IgD-negative memory B cell (primary cell): ENCODE measurements at regions not wholly inside any gene's neighbourhood (a gene's known extent, or its start where the extent isn't known, plus 50 kb on each side); places are given as distances from the start of the nearest gene placed in this dataset.

Experiments used
- H3K27ac Mint-ChIP-seq, 3 donors: one replicate each; pipeline ENCODE4 v1.8.0; 2020 to 2022; ENCODE audit warnings: mild to moderate bottlenecking in 3 of 3, mixed read lengths in 3 of 3, moderate library complexity in 1 of 3
- H3K27me3 Mint-ChIP-seq: one replicate; pipeline ENCODE4 v1.8.0; 2021; ENCODE audit warnings: mixed read lengths
- H3K36me3 Mint-ChIP-seq: one replicate; pipeline ENCODE4 v1.8.0; 2020; ENCODE audit warnings: mild to moderate bottlenecking, mixed read lengths
- H3K4me1 Mint-ChIP-seq, 3 donors: one replicate each; pipeline ENCODE4 v1.8.0; 2020 to 2022; ENCODE audit warnings: mixed read lengths in 3 of 3, mild to moderate bottlenecking in 1 of 3
- H3K4me3 Mint-ChIP-seq, 4 donors: one replicate each; pipeline ENCODE4 v1.8.0; 2020 to 2022; ENCODE audit warnings: mild to moderate bottlenecking in 4 of 4, mixed read lengths in 4 of 4, moderate library complexity in 3 of 4
- H3K9me3 Mint-ChIP-seq, 3 donors: one replicate each; pipeline ENCODE4 v1.8.0; 2020 to 2021; ENCODE audit warnings: mixed read lengths in 3 of 3, mild to moderate bottlenecking in 1 of 3

DNA sequence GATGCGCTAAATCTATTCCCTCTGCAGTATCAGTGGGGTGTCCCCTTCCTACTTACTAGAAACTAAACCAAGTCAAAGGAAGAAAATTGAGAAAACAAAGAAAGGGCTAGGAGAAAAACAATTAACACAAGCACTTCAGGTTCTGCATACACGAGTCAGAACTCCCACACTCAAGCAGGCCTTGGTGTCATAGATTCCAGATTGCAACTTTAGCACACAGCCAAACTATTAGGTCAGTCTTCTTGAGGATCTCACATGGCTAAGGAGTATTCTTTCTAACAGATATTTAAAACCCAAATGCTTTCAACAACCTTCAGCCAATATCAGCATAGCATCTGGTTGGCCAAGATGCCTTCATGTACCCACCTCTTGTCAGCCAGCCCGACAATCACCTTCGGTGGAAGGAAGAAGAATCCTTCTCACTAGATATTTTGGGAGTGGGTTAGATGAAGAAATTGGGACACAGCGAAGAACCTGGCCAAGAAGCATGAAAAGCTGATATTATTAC lies 340.0 kb downstream of the VPS13C start:
- peaks cover 3% of the 10 kb centered on the region for H3K27me3 Mint-ChIP-seq
- no peaks in the 10 kb centered on the region for H3K36me3 Mint-ChIP-seq
- H3K9me3 Mint-ChIP-seq = no peaks in the 10 kb centered on the region

GRCh38 chr15:61715082-61715481 lies 345.2 kb downstream of the VPS13C start:
- H3K4me3 Mint-ChIP-seq = no peak overlapping the region
- peaks cover 5% of the 10 kb centered on the region for H3K27me3 Mint-ChIP-seq
- H3K36me3 Mint-ChIP-seq = no peaks in the 10 kb centered on the region
- H3K27ac Mint-ChIP-seq = no peak overlapping the region
- H3K9me3 Mint-ChIP-seq = no peaks in the 10 kb centered on the region
- H3K4me1 Mint-ChIP-seq = no peaks in the 10 kb centered on the region

More for the DNA sequence above, 340.0 kb downstream of the VPS13C start:
- no peak overlapping the region for H3K27ac Mint-ChIP-seq
- H3K4me3 Mint-ChIP-seq = no peak overlapping the region
- H3K4me1 Mint-ChIP-seq = no peaks in the 10 kb centered on the region

GRCh38 chr15:61712129-61712759 lies 348.0 kb downstream of the VPS13C start:
- peaks cover 5% of the 10 kb centered on the region for H3K27me3 Mint-ChIP-seq
- no peak overlapping the region for H3K27ac Mint-ChIP-seq
- H3K4me1 Mint-ChIP-seq = no peaks in the 10 kb centered on the region
- H3K4me3 Mint-ChIP-seq = no peak overlapping the region
- H3K9me3 Mint-ChIP-seq = no peaks in the 10 kb centered on the region
- no peaks in the 10 kb centered on the region for H3K36me3 Mint-ChIP-seq

DNA sequence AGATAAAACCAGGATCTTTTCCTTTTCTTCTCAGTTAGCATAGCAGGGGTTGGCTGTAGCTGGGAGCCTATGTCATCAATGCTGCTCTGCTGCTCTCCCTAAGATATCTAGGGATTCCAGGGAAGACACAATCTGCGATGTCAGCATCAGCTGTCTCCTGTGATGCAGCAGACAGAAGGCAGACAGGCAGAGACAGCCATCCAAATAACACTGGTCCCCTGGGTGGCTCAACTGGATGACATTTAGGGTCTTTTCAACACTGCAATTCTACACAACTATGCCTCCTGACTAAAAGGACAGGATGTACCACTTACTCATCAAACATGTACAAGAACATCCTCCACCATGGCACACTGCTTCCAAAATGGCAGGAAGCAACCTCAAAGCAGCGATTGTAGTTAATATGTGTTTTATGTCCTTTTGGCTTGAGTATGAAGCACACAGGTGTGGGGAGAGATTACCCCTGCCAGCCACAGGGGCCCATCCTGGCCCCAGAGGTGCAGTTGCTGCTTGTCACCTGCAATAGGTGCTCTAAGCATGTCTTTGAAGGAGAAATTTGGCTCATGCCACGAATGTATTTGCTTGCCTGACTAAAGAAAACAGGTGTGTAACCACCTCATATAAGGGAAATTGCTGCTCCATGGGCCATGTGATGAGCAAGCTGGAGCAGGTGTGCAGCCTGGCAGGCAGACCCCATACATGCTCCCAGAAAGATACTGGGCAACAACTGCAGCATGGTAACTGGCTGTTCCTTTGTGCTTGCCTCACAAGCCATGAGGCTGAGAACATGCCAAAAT lies 357.8 kb downstream of the VPS13C start:
- no peaks in the 10 kb centered on the region for H3K36me3 Mint-ChIP-seq
- H3K4me1 Mint-ChIP-seq = no peaks in the 10 kb centered on the region
- H3K9me3 Mint-ChIP-seq = no peaks in the 10 kb centered on the region
- H3K27ac Mint-ChIP-seq = no peak overlapping the region
- no peak overlapping the region for H3K4me3 Mint-ChIP-seq
- H3K27me3 Mint-ChIP-seq = peaks cover 11% of the 10 kb centered on the region

DNA sequence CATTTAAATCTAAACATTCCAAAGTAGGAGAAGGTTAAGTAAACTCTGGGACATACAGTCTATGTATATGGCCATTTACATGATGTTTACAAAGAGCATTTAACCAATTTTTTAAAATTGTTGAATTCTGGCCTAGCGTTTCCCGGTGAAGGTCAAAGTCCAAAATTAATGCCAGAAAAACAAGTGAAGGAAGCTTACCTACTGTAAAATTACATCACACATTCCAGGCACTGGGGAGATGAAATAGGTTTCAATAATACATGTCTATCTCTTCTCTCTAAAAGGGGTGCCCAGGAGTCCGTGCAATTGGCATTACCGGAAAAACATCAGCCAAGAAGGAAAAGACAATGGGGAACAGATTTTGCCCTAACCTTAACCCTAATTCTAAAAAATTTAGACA lies 358.8 kb downstream of the VPS13C start:
- H3K4me3 Mint-ChIP-seq = no peak overlapping the region
- peaks cover 16% of the 10 kb centered on the region for H3K27me3 Mint-ChIP-seq
- no peaks in the 10 kb centered on the region for H3K36me3 Mint-ChIP-seq
- no peaks in the 10 kb centered on the region for H3K9me3 Mint-ChIP-seq
- no peaks in the 10 kb centered on the region for H3K4me1 Mint-ChIP-seq
- no peak overlapping the region for H3K27ac Mint-ChIP-seq

GRCh38 chr15:61700803-61701202 lies 359.4 kb downstream of the VPS13C start:
- Mint-ChIP-seq H3K9me3 (no peaks in the 10 kb centered on the region), H3K4me3 (no peak overlapping the region), H3K36me3 (no peaks in the 10 kb centered on the region), H3K27me3 (peaks cover 16% of the 10 kb centered on the region), H3K27ac (no peak overlapping the region), H3K4me1 (no peaks in the 10 kb centered on the region)

DNA sequence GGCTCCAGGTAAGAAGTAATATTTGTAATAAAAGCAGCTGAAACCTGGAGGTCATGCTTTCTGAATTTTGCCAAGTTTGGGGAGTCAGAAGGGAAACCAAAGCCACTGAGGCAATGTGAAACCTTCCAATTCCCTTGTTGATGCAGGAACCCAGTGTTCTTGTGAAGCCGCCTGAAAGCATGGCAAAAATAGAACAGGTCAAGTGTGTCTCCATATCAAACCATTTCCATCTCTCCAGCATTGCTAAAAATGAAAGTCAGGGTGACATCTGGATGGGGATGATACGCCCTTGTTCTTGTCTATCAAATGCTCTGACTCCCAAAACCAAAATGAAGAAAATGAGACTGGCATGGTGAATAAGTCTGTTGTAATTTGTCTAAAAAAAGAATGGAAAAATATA lies 362.5 kb downstream of the VPS13C start:
- no peak overlapping the region for H3K27ac Mint-ChIP-seq
- H3K4me3 Mint-ChIP-seq = no peak overlapping the region
- H3K36me3 Mint-ChIP-seq = no peaks in the 10 kb centered on the region
- peaks cover 17% of the 10 kb centered on the region for H3K27me3 Mint-ChIP-seq
- no peaks in the 10 kb centered on the region for H3K4me1 Mint-ChIP-seq
- no peaks in the 10 kb centered on the region for H3K9me3 Mint-ChIP-seq

DNA sequence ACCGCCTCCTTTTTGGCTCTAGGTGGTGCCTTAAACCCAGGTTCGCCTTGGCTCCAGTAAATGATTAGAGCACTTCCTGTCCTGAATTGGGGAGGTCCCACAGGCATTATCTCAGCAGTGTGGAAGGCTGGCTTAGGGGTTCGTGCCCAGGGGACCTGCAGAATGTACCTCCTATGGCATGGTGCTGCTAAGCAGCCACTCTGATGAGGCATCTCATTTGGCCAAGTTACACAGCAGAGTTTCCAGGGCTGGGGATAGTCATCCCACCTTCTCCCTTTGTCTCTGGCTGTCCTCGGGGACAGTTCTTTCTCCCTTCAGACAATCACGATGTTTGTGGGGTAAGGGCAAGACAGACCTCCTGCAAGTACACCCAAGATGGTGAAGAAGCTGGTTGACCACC lies 371.2 kb downstream of the VPS13C start:
- Mint-ChIP-seq H3K4me3 (no peak overlapping the region), H3K9me3 (no peaks in the 10 kb centered on the region), H3K27me3 (peaks cover 7% of the 10 kb centered on the region)

DNA sequence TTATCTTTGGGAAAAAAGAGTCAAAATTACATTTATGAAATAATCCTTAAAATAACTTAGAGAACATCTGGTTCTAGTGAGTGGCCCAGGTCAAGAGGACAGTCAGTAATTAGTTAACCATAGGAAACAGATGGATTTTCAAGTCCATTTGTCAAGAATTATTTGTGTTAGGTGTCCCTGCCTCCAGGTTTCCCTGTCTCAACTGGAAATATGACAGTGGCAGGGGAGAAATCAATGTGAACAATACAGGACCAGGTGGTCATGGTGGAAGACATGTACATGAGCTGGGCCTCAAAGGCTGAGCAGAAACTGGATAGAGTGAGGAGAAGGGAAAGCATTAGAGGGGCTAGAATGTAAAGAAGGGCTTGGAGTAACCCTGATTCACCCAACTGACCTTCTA lies 372.6 kb downstream of the VPS13C start:
- no peak overlapping the region for H3K4me3 Mint-ChIP-seq
- H3K27me3 Mint-ChIP-seq = peaks cover 7% of the 10 kb centered on the region
- H3K9me3 Mint-ChIP-seq = no peaks in the 10 kb centered on the region
- H3K4me1 Mint-ChIP-seq = no peaks in the 10 kb centered on the region
- no peaks in the 10 kb centered on the region for H3K36me3 Mint-ChIP-seq
- no peak overlapping the region for H3K27ac Mint-ChIP-seq

More for the DNA sequence above, 371.2 kb downstream of the VPS13C start:
- Mint-ChIP-seq H3K27ac (no peak overlapping the region), H3K4me1 (no peaks in the 10 kb centered on the region), H3K36me3 (no peaks in the 10 kb centered on the region)

DNA sequence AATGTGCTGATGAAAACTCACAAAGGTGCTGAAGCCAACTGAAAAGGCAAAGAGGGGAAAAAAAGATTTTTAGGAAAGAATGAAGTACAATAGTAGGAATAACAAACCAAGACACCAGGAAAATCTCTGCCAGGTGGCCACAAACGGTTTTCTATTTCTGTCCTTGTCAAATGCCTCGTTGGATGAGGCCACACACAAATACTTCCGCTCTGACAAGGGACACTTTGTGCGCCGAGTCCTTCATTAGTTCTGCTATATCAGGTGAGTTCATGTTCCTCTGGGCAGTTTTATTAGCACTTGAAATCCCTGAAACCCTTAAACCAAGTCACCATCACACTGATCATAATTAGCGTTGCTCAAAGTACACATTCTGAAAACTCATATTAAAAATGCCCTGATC lies 373.1 kb downstream of the VPS13C start:
- no peaks in the 10 kb centered on the region for H3K9me3 Mint-ChIP-seq
- peaks cover 7% of the 10 kb centered on the region for H3K27me3 Mint-ChIP-seq
- H3K36me3 Mint-ChIP-seq = no peaks in the 10 kb centered on the region
- no peak overlapping the region for H3K4me3 Mint-ChIP-seq
- no peaks in the 10 kb centered on the region for H3K4me1 Mint-ChIP-seq
- H3K27ac Mint-ChIP-seq = no peak overlapping the region

DNA sequence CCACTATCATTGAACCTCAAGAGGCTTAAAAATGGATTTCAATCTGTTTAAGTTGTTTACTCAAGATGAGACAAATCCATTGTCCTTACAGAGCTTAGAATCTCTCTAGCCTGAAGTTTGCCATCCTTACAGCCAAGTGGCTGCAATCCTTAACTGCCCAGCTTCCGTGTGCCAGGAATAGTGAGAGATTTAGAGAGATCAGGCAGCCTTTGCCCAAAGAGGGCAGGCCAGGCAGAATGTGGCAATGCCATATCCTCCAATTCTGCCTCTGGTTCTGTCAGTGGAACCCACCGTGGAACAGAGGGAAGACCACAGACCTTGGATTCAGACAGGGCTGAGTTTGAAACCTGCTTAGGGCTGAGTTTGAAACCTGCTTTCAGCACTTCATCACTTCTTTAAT lies 374.3 kb downstream of the VPS13C start:
- Mint-ChIP-seq H3K27ac (no peak overlapping the region), H3K36me3 (no peaks in the 10 kb centered on the region), H3K4me3 (no peak overlapping the region), H3K27me3 (peaks cover 4% of the 10 kb centered on the region), H3K4me1 (no peaks in the 10 kb centered on the region), H3K9me3 (peaks cover 0 to 1% (median 0%) of the 10 kb centered on the region in 3 donors)

DNA sequence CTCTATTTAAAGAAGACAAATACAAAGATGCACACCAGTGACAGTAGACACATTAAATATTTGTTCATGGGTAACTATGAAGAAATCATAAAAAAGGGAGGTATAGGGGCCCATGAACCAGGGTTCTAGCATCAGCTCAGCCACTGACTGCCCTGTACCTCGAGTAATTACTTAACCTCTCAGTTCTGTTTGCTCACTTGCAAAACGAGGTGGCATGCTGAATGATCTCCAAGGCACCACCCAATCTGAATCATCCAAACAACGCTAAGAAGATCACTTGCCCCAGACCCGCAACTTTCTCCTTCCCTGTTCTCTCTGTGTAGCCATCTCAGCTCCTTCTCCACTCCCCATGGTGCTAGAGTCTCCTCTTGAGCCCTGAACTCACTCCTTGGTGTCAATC lies 374.7 kb downstream of the VPS13C start:
- H3K9me3 Mint-ChIP-seq = peaks cover 0 to 2% (median 0%) of the 10 kb centered on the region in 3 donors
- no peaks in the 10 kb centered on the region for H3K36me3 Mint-ChIP-seq
- no peak overlapping the region for H3K27ac Mint-ChIP-seq
- no peak overlapping the region for H3K4me3 Mint-ChIP-seq
- H3K27me3 Mint-ChIP-seq = peaks cover 4% of the 10 kb centered on the region
- no peaks in the 10 kb centered on the region for H3K4me1 Mint-ChIP-seq

DNA sequence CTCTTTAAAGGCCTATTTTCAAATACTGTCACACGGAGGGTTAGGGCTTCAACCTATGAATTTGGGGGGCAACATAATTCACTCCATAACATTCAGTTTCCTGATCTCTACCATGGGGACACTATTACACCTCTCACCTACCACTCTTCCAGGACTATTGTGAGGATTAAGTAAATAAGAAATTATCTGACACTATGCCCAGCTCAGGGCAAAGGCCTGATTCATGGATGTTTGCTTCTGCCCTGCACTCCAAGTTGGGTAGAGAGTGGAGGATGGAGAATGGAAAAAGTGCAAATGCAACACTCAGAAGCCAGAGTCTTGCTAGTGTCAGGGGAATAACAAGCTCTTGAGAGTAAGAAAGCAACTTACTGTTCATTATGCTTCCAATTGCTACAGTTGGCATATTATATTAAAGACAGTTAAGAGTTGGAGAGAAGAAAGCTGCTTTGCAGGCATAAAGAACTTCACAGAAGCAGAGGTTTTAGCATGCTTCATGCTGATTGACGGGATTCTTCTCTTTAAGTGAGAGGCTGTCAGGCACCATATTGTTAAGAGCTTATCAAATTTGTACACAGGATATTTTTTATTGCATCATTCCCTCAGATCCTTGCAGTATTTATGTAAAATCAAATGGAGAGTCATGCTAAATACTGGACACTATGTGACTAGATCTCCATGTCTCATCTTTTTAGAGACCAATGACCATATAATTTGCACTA lies 375.3 kb downstream of the VPS13C start:
- no peaks in the 10 kb centered on the region for H3K27me3 Mint-ChIP-seq
- peak overlapping the region in 1 of 3 donors; percentile 70 for H3K27ac Mint-ChIP-seq
- no peaks in the 10 kb centered on the region for H3K36me3 Mint-ChIP-seq
- no peak overlapping the region for H3K4me3 Mint-ChIP-seq
- H3K4me1 Mint-ChIP-seq = no peaks in the 10 kb centered on the region
- H3K9me3 Mint-ChIP-seq = peaks cover 0 to 2% (median 0%) of the 10 kb centered on the region in 3 donors

DNA sequence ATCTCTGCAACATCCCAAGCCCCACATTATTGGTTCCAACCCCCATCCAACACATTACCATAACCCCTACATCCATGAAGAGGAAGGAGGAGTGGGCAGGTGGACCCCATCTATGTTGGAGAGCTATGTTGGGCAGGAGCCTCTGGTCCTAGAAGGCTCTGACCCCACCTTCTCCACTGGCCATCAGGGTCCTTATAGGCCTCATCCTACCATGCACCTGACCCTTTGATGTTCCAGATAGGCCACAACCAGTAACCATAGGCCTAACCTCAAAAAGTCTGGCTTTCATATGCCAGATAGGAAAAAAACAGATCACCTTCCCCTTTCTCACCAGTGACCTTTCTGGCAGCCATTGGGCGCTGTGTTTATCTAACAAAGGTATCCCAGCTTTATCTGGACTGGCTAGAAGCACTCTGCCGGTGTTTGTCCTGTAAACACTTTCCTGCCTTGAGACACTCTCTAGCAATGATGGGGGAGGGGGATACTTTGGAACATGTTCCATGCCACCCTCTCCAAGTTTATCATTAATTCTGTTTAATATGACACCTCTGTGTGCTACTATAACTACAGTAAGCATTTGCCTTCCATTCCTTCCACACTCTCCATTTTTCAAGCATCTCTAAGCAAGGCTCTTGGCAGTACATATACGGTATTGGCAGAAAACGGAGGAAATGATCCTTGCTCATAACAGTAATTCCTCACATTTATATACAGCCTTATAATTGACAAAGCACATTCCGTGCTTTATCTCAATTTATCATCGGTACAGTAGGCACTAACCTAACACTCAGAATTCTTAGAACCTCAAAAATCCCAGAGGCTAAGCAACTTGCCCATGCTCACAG lies 377.1 kb downstream of the VPS13C start:
- H3K4me3 Mint-ChIP-seq = no peak overlapping the region
- H3K27me3 Mint-ChIP-seq = no peaks in the 10 kb centered on the region
- no peaks in the 10 kb centered on the region for H3K36me3 Mint-ChIP-seq
- peaks cover 1 to 4% (median 2%) of the 10 kb centered on the region in 3 donors for H3K9me3 Mint-ChIP-seq
- no peaks in the 10 kb centered on the region for H3K4me1 Mint-ChIP-seq
- H3K27ac Mint-ChIP-seq = no peak overlapping the region

DNA sequence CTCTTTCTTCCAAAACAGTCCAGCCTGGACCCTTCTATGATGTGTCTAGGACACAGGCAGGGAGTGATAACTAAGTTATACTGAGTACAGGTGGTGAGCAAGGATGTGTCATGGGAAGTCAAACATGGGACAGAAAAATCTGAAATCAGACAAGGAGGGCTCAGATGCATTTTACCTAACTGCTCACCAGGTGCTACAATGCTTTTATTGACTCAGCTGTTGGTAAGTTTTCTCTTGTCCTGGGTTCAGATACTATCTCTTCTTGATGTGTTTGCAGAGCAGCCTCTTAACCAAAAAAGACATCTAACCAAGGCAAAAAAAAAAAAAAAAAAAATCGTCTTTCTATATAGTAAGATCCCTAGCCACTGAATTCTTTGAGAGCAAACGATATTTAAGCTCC lies 378.6 kb downstream of the VPS13C start:
- Mint-ChIP-seq H3K9me3 (peaks cover 5 to 8% (median 7%) of the 10 kb centered on the region in 3 donors), H3K27ac (no peak overlapping the region), H3K4me3 (no peak overlapping the region), H3K27me3 (no peaks in the 10 kb centered on the region), H3K36me3 (no peaks in the 10 kb centered on the region), H3K4me1 (no peaks in the 10 kb centered on the region)
